GM18870 (cell line): ENCODE measurements at regions not wholly inside any gene's neighbourhood (a gene's known extent, or its start where the extent isn't known, plus 50 kb on each side); places are given as distances from the start of the nearest gene placed in this dataset.

Source experiments
- ATAC-seq: cut with Tn5 transposase; IDR thresholded peaks from one replicate; pipeline ENCODE4 v1.9.1; 2021; ENCODE audit warnings: moderate library complexity; ENCODE audit not compliant: unreplicated experiment

GRCh38 chr16:50960517-50961202 lies 190.4 kb downstream of the SALL1 start:
- ATAC-seq, result no peak

DNA sequence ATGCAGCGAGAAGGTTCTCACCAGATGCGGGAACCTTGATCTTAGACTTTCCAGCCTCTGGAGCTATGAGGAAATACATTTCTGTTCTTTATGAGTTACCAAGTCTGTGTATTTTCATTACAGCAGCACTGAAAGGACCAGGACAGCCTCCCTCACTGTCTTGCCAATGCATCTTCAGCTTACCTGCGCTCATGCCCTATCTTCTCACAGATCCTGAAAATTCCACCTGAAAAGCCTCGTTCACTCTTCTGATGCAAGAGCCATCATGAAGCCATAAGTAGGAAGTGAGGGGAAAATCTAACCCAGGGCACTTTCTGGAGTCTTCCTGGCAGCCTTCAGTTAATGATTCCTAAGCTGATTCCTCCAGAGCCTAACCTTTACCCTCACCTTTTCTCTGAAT lies 194.0 kb downstream of the SALL1 start:
- ATAC-seq, result no peak

DNA sequence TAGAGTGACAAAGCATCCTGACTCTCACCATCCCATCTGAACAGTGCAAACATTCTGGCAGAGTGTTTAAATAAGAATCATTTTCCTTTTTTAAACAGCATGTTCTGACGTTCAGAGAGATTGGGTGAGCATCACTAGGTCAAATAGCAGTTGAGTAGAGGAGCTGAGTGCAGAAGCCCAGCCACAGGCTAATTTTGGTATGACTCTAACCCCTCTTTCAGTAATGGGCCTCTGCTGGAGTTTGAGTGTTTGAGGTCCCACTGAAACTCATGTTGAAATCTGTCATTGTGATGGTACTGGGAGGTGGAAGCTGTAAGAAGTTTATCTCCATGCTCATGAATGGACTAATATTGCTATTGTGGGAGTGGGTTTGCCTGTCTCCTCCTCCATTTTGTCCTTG lies 194.4 kb downstream of the SALL1 start:
- ATAC-seq, result no peak

- no peak for ATAC-seq
These were observed 195.8 kb downstream of the SALL1 start for GRCh38 chr16:50955311-50955710.

- no peak for ATAC-seq
These were observed 196.6 kb downstream of the SALL1 start for GRCh38 chr16:50954469-50954868.

DNA sequence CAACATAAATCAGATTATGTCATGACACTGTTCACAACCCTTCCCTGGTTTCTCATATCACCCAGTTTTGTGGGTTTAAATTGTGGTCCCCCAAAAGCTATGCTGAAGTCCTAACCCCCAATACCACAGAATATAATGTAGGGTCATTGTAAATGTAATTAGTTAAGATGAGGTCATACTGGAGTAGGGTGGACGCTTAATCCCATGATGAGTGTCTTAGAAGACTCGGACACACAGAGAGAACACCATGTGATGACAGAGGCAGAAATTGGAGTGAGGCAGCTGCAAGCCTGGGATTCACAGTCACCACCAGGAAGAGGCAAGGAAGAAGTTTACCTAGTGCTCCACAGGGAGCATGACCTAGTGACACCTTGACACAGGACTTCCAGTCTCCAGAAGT lies 197.8 kb downstream of the SALL1 start:
- ATAC-seq, result no peak

DNA sequence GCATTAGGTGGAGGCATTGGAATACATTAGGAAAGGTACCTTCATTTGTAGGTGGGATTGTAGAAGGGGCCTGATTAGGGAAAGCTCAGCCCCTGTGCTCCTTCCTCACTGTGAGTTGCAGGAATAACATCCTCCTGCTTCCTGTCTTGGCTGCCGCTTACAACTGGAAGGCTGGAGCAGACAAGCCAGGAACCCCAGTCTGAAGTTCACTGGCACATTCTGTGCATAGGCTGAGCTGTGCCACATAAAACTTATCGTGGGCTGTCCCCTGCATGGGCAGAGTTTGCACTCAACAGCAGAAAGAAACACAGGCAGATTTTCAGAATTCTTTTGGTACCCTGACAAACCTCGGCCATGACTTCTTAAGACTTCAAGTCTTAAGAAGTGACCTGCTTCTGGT lies 200.1 kb downstream of the SALL1 start:
- no peak for ATAC-seq

DNA sequence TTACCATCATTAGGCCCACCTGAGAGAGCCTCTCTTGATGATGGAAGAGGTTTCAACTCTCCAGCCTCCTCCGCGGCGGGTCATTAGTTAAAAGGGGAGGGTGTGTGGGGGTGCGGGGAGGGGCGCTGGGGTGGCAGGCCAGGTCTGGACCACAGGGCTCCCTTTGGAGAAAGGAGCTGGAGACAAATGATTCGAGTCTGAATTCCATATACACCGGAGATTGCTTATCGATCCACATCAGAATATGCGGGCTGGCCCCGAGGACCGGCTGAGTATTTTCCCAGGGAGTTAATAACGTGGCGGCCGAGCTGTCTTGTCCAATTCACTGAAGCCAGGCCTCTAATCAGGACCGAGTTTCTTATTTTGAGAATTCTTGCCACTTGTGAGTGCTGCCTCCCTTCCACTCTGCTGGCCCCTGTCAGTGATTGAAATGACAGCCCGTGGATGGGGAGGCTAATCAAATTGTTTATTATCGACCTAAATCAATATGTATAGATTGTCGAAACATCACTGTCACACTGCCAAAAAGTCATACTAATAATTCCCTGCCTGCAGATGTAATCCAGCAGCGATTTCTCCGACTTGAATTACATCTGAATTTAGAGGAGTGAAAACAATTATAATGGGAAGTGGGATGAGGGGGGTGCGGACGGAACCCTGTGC lies 202.7 kb downstream of the SALL1 start:
- no peak for ATAC-seq

- no peak for ATAC-seq
These were observed 203.2 kb downstream of the SALL1 start for GRCh38 chr16:50947826-50948225.

- ATAC-seq, result no peak
These were observed 204.5 kb downstream of the SALL1 start for GRCh38 chr16:50946606-50947005.

DNA sequence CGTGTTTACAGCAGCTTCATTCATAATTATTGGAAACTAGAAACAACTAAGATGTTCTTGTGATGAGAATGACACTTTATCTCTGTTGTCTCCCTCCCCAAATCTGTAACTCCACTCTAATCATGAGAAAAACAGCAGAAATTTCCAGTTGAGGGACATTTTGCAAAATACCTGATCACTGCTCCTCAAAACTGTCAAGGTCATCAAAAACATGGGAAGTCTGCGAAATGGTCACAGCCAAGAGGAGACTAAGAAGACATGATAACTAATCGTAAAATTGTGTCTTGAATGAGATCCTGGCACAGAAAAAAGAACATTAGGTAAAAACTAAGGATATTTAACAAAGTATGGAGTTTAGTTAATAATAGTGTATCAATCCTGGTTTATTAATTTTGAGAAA lies 204.2 kb downstream of the CYLD start:
- no peak for ATAC-seq

DNA sequence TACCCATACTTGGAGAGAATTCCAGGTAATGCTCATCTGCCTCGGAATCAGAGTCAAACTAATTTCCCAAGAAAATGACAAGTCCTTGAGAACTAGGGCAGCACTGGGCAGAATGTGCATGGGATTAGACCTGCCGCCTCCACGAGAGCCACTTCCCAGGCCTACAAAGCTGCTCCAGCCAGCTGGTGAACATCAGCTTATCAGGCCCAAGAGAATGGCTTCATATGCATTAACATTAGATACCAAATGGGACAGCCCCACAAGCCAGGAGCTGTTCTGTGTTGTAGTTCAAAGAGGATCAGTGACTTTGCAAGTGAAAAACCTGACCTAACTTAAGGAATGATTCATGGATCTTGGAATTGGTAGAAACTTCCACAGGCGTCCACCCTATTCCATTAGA lies 203.3 kb downstream of the CYLD start:
- no peak for ATAC-seq

DNA sequence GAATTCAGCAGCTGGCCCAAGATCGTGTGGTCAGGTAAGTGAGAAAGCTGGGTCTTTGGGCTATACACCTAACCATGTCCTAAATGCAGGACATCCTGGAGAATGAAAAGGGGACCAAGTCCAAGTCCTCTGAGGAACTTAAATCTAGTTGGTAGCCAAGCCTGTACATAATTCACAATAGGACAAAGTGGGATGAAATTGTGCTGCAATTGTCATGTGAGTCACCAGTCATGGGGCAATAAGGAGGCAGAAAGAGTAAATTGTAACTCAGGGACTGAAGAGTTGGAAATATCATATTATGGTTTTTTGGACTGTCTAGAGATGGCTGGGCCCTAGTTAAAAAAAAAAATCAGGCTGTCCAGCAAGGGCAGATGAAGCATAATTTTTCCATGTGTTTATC lies 202.6 kb downstream of the CYLD start:
- no peak for ATAC-seq

GRCh38 chr16:50944033-50944432 lies 202.1 kb downstream of the CYLD start:
- ATAC-seq, result no peak

- no peak for ATAC-seq
These were observed 200.3 kb downstream of the CYLD start for GRCh38 chr16:50942143-50942542.

GRCh38 chr16:50941681-50942080 lies 199.8 kb downstream of the CYLD start:
- no peak for ATAC-seq

GRCh38 chr16:50940275-50940854 lies 198.5 kb downstream of the CYLD start:
- no peak for ATAC-seq

DNA sequence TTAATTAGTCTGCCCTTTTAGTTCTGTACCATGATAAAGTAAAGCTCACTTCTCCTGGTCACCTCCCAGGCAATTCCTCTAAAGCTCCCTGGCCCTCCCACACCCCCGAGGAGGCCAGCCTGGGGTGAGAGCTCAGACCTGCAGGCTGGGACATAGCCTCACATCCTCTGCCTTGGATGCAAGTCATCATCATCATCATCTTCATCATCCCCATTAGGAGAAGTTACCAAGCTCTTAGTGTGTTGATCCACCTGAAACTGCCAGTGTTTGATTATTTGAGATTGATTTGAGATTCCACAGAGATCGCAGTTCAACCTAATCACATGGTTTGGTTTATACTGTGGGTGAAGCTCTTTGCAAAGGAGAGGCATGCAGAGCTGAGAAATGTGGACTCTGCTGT lies 197.5 kb downstream of the CYLD start:
- ATAC-seq, result no peak

DNA sequence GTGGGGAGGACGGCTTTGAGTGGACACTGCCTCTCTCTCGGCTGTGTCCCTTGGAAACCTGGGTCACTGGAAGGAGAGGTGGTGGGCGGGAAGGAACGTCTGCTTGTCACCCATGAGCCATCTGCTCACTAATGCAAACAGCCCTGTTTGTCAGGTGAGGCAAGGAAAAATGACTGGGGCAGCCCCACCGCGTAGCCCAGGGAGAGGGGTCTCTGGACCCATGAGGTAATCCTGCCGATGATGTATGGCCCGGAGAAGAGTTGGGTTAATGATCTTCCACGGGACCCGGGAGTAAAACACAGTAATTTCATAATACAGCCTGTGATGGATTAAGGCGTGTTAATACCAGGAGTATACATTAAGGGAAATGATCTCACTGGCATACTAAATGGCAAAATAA lies 197.0 kb downstream of the CYLD start:
- no peak for ATAC-seq

- ATAC-seq, result no peak
These were observed 191.4 kb downstream of the CYLD start for GRCh38 chr16:50933262-50933661.

GRCh38 chr16:50932348-50932935 lies 190.6 kb downstream of the CYLD start:
- ATAC-seq, result no peak

DNA sequence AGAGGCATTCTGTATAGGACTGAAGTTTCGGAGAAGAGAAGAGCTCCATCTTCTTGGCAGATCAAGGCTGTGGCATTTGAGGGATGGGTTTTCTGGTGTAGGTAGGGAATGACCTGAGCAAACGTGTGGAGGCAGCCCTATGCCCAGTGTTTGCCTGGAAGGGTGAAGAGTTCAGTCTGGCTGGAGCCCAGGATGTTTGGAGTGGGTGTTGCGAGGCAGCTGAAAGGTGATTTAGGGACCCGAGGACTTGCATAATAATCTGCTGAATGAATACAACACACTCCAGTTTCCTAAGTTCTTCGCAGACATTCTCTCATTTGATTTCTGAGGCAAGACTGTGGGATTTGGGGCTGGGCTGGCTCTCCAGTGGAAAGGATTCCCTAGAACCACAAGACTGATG lies 186.2 kb downstream of the CYLD start:
- no peak for ATAC-seq
